ENCODE measurements at regions not wholly inside any gene's neighbourhood (a gene's known extent, or its start where the extent isn't known, plus 50 kb on each side); places are given as distances from the start of the nearest gene placed in this dataset.

GRCh38 chr5:125411744-125412560, 665.5 kb upstream of the ZNF608 start:
- DNase-seq (ENCODE audit: low read depth): no peak
- no peak overlapping the region for H3K4me3 ChIP-seq (ENCODE audit: low read depth, low read length)
- no peak for TF ChIP-seq CTCF (IDR thresholded peaks at IDR 0.05; ENCODE audit: control insufficient read depth, extremely low read depth, insufficient read depth)

- TF ChIP-seq CTCF (IDR thresholded peaks at IDR 0.05; ENCODE audit: control insufficient read depth, extremely low read depth, insufficient read depth): peak; percentile 37
- no peak for DNase-seq (ENCODE audit: low read depth)
- H3K4me3 ChIP-seq (ENCODE audit: low read depth, low read length): no peak overlapping the region
Observed at GRCh38 chr5:125412561-125413495, 666.4 kb upstream of the ZNF608 start.

- no peak for TF ChIP-seq CTCF (IDR thresholded peaks at IDR 0.05; ENCODE audit: control insufficient read depth, extremely low read depth, insufficient read depth)
- no peak for DNase-seq (ENCODE audit: low read depth)
- H3K4me3 ChIP-seq (ENCODE audit: low read depth, low read length): no peak overlapping the region
Observed at GRCh38 chr5:125413496-125414274, 667.2 kb upstream of the ZNF608 start.

GRCh38 chr5:125415126-125415525, 668.7 kb upstream of the ZNF608 start:
- no peak for DNase-seq (ENCODE audit: low read depth)
- H3K4me3 ChIP-seq (ENCODE audit: low read depth, low read length): no peak overlapping the region
- no peak for TF ChIP-seq CTCF (IDR thresholded peaks at IDR 0.05; ENCODE audit: control insufficient read depth, extremely low read depth, insufficient read depth)

GRCh38 chr5:125416055-125416454, 669.6 kb upstream of the ZNF608 start:
- H3K4me3 ChIP-seq (ENCODE audit: low read depth, low read length): no peak overlapping the region
- no peak for DNase-seq (ENCODE audit: low read depth)
- no peak for TF ChIP-seq CTCF (IDR thresholded peaks at IDR 0.05; ENCODE audit: control insufficient read depth, extremely low read depth, insufficient read depth)

- DNase-seq (ENCODE audit: low read depth): no peak
- H3K4me3 ChIP-seq (ENCODE audit: low read depth, low read length): no peak overlapping the region
- no peak for TF ChIP-seq CTCF (IDR thresholded peaks at IDR 0.05; ENCODE audit: control insufficient read depth, extremely low read depth, insufficient read depth)
Observed at GRCh38 chr5:125421006-125421405, 674.6 kb upstream of the ZNF608 start.

Data from LNCaP clone FGC (cell line).